ENCODE measurements at regions not wholly inside any gene's neighbourhood (a gene's known extent, or its start where the extent isn't known, plus 50 kb on each side); places are given as distances from the start of the nearest gene placed in this dataset.

DNA sequence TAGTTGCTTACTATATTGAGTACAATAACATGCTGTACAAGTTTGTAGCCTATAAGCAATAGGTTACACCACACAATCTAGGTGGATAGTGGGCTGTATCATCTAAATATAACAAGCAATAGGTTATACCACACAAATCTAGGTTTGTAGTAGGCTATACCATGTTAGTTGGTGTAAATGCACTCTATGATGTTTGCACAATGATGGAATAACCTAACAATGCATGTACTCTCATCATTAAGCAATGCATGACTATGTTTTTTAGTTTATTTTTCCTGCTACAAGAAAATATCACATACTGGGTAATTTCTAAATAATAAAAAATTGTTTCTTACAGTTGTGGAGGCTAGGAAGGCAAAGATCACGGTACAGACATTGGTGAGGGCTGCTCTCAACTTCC is 262.5 kb downstream of the SLITRK6 start:
- DNase-seq (ENCODE audit: low read depth, low spot score) = no peak
- no peak overlapping the region for H3K4me3 ChIP-seq
- ChIA-PET SMC1A (ENCODE audit: uncharacterized antibody, unreplicated experiment) (no interaction called here), POLR2A (interaction anchor here (0.9 kb wide), 1 partner anchor 306 kb away, joined by 3 read pairs; no protein-coding TSS in a partner anchor), RAD21 (ENCODE audit: unreplicated experiment) (no interaction called here), CTCF (no interaction called here)
- H3K9me3 ChIP-seq (replicated peaks; ENCODE audit: control insufficient read depth, insufficient read depth, low read length) = no peaks in the 10 kb centered on the region
- no peaks in the 10 kb centered on the region for H3K79me2 ChIP-seq (ENCODE audit: control insufficient read depth, insufficient read depth, low read length)
- no peak for TF ChIP-seq TCF7 (IDR thresholded peaks at IDR 0.05; ENCODE audit: borderline replicate concordance)
- TF ChIP-seq CEBPZ (IDR thresholded peaks at IDR 0.05; ENCODE audit: low read depth, low read length) = no peak
- TF ChIP-seq CBX5 (IDR thresholded peaks at IDR 0.05; ENCODE audit: low read depth) = no peak
- TF ChIP-seq RUNX3 (IDR thresholded peaks at IDR 0.05; ENCODE audit: low read length) = no peak
- no peak for TF ChIP-seq HDGF (IDR thresholded peaks at IDR 0.05)
- no peak for TF ChIP-seq USF1 (IDR thresholded peaks at IDR 0.05; ENCODE audit: borderline replicate concordance, extremely low read length, insufficient read depth, low read depth, low read length)
- TF ChIP-seq POLR2AphosphoS5 (IDR thresholded peaks at IDR 0.05; ENCODE audit: low read length) = no peak
- TF ChIP-seq HDAC2 (IDR thresholded peaks at IDR 0.05) = no peak
- TF ChIP-seq, protein P1, sequence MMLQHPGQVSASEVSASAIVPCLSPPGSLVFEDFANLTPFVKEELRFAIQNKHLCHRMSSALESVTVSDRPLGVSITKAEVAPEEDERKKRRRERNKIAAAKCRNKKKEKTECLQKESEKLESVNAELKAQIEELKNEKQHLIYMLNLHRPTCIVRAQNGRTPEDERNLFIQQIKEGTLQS (IDR thresholded peaks at IDR 0.05; ENCODE audit: borderline replicate concordance, extremely low read depth, low read depth, low read length) = no peak
- no peak for TF ChIP-seq SMAD5 (IDR thresholded peaks at IDR 0.05; ENCODE audit: low read depth)
- no peak for TF ChIP-seq HCFC1 (IDR thresholded peaks at IDR 0.05; ENCODE audit: low read length)
- BruUV-seq (replicated peaks) = no TSS peak
- intact Hi-C loops (cut with micrococcal nuclease; ENCODE audit: unreplicated experiment) = no loop called here
- no peak for ATAC-seq
- H4K20me1 ChIP-seq (ENCODE audit: control insufficient read depth, insufficient read depth) = no peaks in the 10 kb centered on the region
- no peak overlapping the region for H2AFZ ChIP-seq (ENCODE audit: control insufficient read depth, low read depth, low read length)
- H3K36me3 ChIP-seq (ENCODE audit: control insufficient read depth in 2 of 2, insufficient read depth in 2 of 2, low read length in 1 of 2) = no peaks in the 10 kb centered on the region
- H3K4me1 ChIP-seq (ENCODE audit: control insufficient read depth, insufficient read depth, low read length) = no peaks in the 10 kb centered on the region
- no peak overlapping the region for H3K9ac ChIP-seq (ENCODE audit: control insufficient read depth, insufficient read depth, low read length)
- H3K4me2 ChIP-seq (ENCODE audit: control insufficient read depth, insufficient read depth) = no peak overlapping the region
- H3K27me3 ChIP-seq (replicated peaks in 1 of 2; ENCODE audit: control insufficient read depth in 2 of 2, insufficient read depth in 2 of 2, low read length in 1 of 2) = no peaks in the 10 kb centered on the region
- 0% methylated on average over 1 of the region's 1 CpG for WGBS (ENCODE audit: insufficient coverage, insufficient replicate concordance, low lambda C conversion rate, missing lambda C conversion rate)
- in situ Hi-C loops (cut with MboI) = no loop called here
- no peak overlapping the region for H3K27ac ChIP-seq (ENCODE audit: control insufficient read depth, insufficient read depth)
- no peak for FAIRE-seq
